WERI-Rb-1 (cell line): ENCODE measurements at regions not wholly inside any gene's neighbourhood (a gene's known extent, or its start where the extent isn't known, plus 50 kb on each side); places are given as distances from the start of the nearest gene placed in this dataset.

Experiments used
- DNase-seq: peaks from one replicate; pipeline ENCODE4 v3.0.0-alpha.2; 2020
- H3K27ac ChIP-seq: fragments of 250-450 bp; sonication (Bioruptor Pico); 2 replicates; pipeline ENCODE4 v1.5.1; 2020; ENCODE audit warnings: mild to moderate bottlenecking, moderate library complexity
- H3K27me3 ChIP-seq: fragments of 250-450 bp; sonication (Bioruptor Pico); 2 replicates; pipeline ENCODE4 v1.5.1; 2021; ENCODE audit warnings: mild to moderate bottlenecking, low read depth, moderate library complexity; ENCODE audit not compliant: insufficient read depth, severe bottlenecking
- H3K36me3 ChIP-seq: fragments of 250-450 bp; sonication (Bioruptor Pico); 2 replicates; pipeline ENCODE4 v1.5.1; 2020; ENCODE audit warnings: mild to moderate bottlenecking, moderate library complexity
- H3K4me3 ChIP-seq: 2 replicates; pipeline ENCODE4 v1.5.1; 2011; ENCODE audit warnings: low read depth, mild to moderate bottlenecking, control low read depth, low read length
- H3K9me3 ChIP-seq: fragments of 250-450 bp; sonication (Bioruptor Pico); 2 replicates; pipeline ENCODE4 v1.5.1; 2021; ENCODE audit warnings: mild to moderate bottlenecking, moderate library complexity; ENCODE audit not compliant: severe bottlenecking
- TF ChIP-seq, protein P1 (sequence below): IDR thresholded peaks from 2 replicates; pipeline ENCODE4 v1.5.1; 2011; ENCODE audit warnings: low read depth, mild to moderate bottlenecking, control low read depth, inconsistent platforms, low read length

DNA sequence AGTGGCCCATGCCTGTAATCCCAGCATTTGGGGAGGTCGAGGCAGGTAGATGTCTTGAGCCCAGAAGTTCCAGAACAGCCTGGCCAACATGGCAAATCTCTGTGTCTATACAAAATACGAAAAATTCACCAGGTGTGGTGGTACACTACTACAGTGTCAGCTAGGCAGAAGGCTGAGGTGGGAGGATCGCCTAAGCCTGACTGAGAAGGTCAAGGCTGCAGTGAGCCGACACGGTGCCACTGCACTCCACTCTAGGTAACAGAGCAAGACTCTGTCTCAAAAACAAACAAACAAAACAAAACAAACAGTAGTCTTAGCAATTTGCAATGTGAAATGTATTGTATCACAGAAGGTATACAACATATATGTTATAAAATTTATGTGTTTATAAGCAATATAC lies 348.0 kb downstream of the SEMA3D start:
- H3K9me3 ChIP-seq: no peaks in the 10 kb centered on the region
- no peaks in the 10 kb centered on the region for H3K27me3 ChIP-seq
- no peak for DNase-seq
- no peak overlapping the region for H3K27ac ChIP-seq
- TF ChIP-seq, protein P1, sequence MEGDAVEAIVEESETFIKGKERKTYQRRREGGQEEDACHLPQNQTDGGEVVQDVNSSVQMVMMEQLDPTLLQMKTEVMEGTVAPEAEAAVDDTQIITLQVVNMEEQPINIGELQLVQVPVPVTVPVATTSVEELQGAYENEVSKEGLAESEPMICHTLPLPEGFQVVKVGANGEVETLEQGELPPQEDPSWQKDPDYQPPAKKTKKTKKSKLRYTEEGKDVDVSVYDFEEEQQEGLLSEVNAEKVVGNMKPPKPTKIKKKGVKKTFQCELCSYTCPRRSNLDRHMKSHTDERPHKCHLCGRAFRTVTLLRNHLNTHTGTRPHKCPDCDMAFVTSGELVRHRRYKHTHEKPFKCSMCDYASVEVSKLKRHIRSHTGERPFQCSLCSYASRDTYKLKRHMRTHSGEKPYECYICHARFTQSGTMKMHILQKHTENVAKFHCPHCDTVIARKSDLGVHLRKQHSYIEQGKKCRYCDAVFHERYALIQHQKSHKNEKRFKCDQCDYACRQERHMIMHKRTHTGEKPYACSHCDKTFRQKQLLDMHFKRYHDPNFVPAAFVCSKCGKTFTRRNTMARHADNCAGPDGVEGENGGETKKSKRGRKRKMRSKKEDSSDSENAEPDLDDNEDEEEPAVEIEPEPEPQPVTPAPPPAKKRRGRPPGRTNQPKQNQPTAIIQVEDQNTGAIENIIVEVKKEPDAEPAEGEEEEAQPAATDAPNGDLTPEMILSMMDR: no peak
- H3K4me3 ChIP-seq: no peak overlapping the region
- H3K36me3 ChIP-seq: no peaks in the 10 kb centered on the region

DNA sequence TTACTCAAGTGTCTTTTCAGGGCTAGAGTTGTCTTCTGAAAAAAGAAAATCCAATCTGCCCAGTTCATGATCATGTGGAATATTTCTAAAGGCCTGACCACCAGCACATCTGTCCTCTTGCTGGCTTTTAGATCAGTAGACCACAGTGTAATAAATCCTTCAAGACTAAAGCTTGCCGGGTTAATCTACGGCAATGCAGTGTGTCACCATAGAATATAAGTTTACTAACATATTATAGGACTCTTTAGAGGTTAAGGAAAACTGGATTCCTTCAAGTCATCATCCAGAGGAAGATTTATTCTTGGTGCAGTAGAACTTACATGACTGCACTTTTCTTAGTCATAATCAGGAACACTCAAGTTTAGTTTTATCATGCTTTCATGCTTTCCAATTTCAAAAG lies 349.5 kb downstream of the SEMA3D start:
- no peak for DNase-seq
- Histone ChIP-seq H3K36me3 (no peaks in the 10 kb centered on the region), H3K27ac (no peak overlapping the region), H3K4me3 (no peak overlapping the region), H3K9me3 (no peaks in the 10 kb centered on the region), H3K27me3 (no peaks in the 10 kb centered on the region)
- TF ChIP-seq, protein P1: no peak

DNA sequence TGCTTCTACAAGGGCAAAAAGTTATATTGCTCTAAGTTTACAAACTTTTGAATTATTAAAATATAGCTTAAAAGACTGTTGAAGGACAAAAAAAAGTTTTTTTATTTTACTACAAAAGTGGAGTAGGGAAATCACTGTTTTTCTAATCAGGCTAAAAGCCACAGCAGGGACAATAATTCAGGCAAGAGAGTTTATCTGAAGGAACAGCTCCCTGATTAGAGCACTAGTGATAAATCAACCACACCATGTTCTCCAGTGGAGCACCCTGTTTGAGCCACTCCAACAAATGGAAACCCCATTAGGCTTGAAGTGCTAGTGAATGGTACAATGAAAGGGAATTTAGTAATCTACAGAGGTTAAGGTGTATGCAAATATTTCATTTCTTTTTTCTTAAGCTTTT lies 357.1 kb downstream of the SEMA3D start:
- DNase-seq: no peak
- Histone ChIP-seq H3K27ac (no peak overlapping the region), H3K36me3 (no peaks in the 10 kb centered on the region), H3K4me3 (no peak overlapping the region), H3K9me3 (no peaks in the 10 kb centered on the region), H3K27me3 (no peaks in the 10 kb centered on the region)
- TF ChIP-seq, protein P1: no peak

DNA sequence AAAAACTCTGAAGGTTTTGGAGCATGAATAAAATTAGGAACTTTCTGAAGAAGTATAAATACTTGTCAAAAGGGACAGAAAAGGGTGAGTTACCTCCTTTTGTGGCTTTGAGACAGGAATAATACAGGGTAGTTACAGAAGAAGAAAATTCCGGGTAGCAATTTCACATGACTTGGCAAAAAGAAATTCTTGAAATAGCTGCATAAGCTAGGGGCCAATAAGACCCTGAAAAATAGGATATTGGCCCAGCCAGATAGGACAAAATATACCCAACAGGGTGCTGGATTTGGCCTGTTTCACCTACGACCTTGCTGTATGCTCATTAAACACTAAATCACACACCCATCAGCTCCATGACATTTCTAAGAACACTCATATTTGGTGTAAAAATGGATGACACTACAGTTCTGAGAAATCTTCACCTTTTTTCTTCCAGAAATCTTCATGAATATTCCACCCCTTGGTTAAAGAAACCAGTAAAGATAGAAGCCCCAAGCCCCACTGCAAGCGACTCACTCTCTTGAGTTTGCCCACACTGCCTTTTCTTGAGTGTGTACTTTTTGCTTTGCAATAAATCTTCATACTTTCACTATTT lies 362.7 kb downstream of the SEMA3D start:
- no peak overlapping the region for H3K4me3 ChIP-seq
- H3K27ac ChIP-seq: no peak overlapping the region
- H3K27me3 ChIP-seq: no peaks in the 10 kb centered on the region
- no peaks in the 10 kb centered on the region for H3K9me3 ChIP-seq
- TF ChIP-seq, protein P1: no peak
- H3K36me3 ChIP-seq: no peaks in the 10 kb centered on the region
- DNase-seq: no peak

DNA sequence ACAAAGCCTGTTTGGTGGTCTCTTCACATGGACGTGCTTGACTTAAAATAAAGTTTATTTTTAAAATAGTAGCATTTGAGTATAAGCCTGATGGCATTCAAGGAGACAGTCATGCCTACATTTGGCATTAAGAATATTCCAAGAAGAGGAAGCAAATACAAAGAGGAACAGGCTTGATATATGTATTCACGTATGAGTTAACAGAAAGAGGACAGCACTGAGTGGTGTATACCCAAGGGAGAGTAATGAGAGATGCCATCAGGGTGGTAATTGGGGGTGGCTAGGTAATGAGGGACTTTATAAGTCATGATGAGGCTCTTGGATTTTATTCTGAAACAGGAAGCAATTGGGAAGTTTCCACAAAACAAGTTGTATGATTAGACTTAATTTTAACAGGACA lies 363.3 kb downstream of the SEMA3D start:
- TF ChIP-seq, protein P1: no peak
- no peak overlapping the region for H3K27ac ChIP-seq
- no peaks in the 10 kb centered on the region for H3K27me3 ChIP-seq
- DNase-seq: no peak
- no peaks in the 10 kb centered on the region for H3K9me3 ChIP-seq
- no peak overlapping the region for H3K4me3 ChIP-seq
- H3K36me3 ChIP-seq: no peaks in the 10 kb centered on the region

DNA sequence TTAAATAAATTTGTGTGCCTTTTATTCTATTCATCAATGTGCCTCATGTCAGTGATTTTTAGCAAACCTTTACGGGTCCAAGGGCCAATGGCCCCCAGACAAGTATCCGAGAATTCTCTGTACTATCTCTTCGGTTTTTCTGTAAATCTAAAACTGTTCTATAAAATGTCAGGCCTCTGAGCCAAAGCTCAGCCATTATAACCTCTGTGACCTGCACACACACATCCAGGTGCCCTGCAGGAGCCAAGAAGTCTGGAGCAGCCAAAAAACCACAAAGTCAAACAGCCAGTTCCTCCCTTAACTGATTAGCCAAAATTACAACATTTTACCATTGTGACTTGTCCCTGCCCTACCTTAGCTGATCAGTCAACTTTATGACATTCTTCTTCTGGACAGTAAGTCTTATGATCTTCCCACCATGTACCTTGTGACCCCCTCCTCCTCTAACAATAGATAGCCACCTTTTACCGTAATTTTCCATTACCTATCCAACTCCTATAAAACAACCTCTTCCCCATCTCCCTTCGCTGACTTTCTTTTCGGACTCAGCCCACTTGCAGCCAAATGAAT lies 363.8 kb downstream of the SEMA3D start:
- Histone ChIP-seq H3K4me3 (no peak overlapping the region), H3K9me3 (no peaks in the 10 kb centered on the region), H3K36me3 (no peaks in the 10 kb centered on the region), H3K27ac (no peak overlapping the region), H3K27me3 (no peaks in the 10 kb centered on the region)
- no peak for DNase-seq
- TF ChIP-seq, protein P1: no peak
